ENCODE measurements at regions not wholly inside any gene's neighbourhood (a gene's known extent, or its start where the extent isn't known, plus 50 kb on each side); places are given as distances from the start of the nearest gene placed in this dataset.
"Not testable (repeated sequence)": the region's sequence is repeated elsewhere in the genome, so short reads cannot be mapped to it uniquely, and the experiment has no call there.

GRCh38 chr2:195451160-195451559 is 205.9 kb upstream of the SLC39A10 start:
- DNase-seq, result no peak

- DNase-seq, result no peak
Observed at GRCh38 chr2:195450552-195451113, 206.4 kb upstream of the SLC39A10 start.

- DNase-seq, result peak in 1 of 2 donors; percentile 7
Observed at GRCh38 chr2:195447323-195447975, 209.6 kb upstream of the SLC39A10 start.

DNA sequence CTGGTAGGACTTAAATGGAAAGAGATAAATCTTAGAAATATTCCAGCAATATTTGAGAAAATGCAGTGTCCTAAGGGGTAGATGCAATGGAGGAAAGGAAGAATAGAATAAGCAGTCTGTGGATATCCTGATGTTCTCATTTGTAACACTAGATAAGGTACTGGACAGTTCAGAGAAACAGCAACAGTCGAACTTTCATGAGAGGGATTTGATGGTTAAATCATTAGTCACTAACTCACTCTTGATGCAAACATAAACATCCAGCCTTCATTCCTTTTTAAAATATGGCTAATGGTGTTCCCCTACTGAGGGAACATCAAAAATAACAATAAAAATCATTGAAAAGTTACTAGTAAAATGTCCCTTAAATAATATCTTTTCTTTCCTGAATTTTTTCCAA is 211.4 kb upstream of the SLC39A10 start:
- no peak for DNase-seq

GRCh38 chr2:195443926-195444325 is 213.1 kb upstream of the SLC39A10 start:
- no peak for DNase-seq

DNA sequence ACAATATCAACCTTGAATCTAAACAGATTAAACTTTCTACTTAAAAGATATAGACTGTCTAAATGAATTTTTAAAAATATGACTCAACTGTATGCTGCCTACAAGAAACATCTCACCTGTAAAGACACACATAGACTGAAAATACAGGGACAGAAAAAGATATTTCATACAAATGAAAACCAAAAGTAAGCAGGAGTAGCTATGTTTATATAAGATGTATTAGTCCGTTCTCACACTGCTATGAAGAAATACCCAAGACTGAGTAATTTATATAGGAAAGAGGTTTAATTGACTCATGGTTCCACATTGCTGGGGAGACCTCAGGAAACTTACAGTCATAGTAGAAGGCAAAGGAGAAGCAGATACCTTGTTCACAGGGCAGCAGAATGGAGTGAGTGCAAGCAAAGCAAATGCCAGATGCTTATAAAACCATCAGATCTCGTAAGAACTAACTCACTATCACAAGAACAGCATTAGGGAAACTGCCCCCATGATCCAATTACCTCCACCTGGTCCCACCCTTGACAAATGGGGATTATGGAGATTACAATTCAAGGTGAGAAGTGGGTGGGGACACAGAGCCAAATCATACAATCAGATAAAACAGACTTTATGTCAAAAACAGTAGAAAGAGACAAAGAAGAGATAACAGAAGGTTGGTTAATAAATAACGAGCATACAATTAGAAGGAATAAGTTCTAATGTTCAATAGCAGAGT is 214.4 kb upstream of the SLC39A10 start:
- DNase-seq, result no peak

- DNase-seq, result no peak
Observed at GRCh38 chr2:195438692-195439091, 218.3 kb upstream of the SLC39A10 start.

- DNase-seq, result no peak
Observed at GRCh38 chr2:195437521-195437920, 219.5 kb upstream of the SLC39A10 start.

GRCh38 chr2:195434346-195434745 is 222.7 kb upstream of the SLC39A10 start:
- no peak for DNase-seq

DNA sequence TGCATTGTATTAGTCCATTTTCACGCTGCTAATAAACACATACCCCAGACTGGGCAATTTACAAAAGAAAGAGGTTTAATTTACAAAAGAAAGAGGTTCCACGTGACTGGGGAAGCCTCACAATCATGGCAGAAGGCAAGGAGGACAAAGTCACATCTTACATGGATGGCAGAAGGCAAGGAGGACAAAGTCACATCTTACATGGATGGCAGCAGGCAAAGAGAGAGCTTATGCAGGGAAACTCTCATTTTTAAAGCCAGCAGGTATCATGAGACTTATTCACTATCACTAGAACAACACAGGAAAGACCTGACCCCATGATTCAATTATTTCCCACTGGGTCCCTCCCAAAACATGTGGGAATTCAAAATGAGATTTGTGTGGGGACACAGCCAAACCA is 223.3 kb upstream of the SLC39A10 start:
- DNase-seq, result not testable (repeated sequence)

- no peak for DNase-seq
Observed at GRCh38 chr2:195428673-195429072, 228.4 kb upstream of the SLC39A10 start.

- no peak for DNase-seq
Observed at GRCh38 chr2:195425328-195425727, 231.7 kb upstream of the SLC39A10 start.

DNA sequence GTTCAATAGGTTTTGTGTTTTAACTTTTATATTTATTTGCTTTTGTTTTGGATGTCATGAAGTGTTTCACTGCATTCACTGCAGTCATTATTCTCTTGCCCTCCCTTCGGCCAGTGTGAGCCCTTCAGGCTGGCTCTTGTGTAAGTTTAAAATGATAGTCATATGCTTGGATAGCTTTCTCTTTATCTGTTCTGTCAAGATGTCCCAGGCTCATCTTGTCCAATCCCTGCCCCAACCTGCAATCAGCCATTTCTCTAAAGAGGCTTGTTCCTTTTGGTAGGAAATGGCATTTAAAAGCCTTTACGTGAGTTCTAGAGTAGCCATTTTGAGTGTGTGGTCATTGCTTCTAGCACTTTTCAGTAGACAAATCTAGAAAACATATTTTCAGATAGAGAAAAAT is 238.0 kb upstream of the SLC39A10 start:
- DNase-seq, result no peak

DNA sequence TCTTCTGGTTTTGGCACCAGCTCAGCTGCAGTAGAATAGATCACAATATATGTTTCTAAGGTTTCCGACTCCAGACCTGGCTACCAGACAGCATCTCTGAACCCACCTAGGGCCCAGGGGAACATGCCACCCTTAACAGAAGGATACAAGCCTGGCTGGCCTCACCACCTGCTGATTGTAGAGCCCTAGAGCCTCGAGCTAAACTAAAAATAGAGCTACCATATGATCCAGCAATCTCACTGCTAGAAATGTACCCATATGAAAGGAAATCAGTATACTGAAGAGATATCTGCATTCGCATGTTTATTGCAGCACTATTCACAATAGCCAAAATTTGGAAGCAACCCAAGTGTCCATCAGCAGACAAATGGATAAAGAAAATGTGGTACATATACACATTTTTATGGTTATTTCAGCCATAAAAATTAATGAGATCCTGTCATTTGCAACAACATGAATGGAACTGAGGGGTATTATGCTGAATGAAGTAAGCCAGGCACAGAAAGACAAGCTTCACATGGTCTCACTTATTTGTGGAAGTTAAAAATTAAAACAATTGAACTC is 242.4 kb upstream of the SLC39A10 start:
- no peak for DNase-seq

- no peak for DNase-seq
Observed at GRCh38 chr2:195413944-195414343, 243.1 kb upstream of the SLC39A10 start.

- DNase-seq, result no peak
Observed at GRCh38 chr2:195413422-195413821, 243.6 kb upstream of the SLC39A10 start.

GRCh38 chr2:195411219-195411687 is 245.8 kb upstream of the SLC39A10 start:
- no peak for DNase-seq

- no peak for DNase-seq
Observed at GRCh38 chr2:195410074-195410671, 246.9 kb upstream of the SLC39A10 start.

- DNase-seq, result no peak
Observed at GRCh38 chr2:195408811-195409210, 248.2 kb upstream of the SLC39A10 start.

DNA sequence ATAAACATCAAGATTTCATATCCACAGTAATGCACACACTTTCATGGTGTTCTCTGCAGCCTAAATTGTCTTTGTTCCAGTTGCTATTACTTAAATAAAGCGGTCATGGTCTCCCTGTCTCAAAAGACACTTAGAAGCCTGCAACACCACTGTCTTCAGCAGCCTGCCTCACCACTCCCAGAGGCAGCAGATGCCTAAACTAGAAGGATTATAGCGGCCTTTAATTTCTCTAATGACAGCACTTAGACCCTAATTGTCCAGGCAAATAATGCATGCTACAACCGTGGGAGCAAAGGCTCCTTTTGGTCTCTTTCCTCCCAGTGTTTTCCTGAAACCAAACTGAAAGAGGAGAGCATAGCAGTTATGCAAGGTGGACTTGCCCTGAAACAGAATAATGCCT is 248.8 kb upstream of the SLC39A10 start:
- DNase-seq, result no peak

GRCh38 chr2:195407783-195408182 is 249.2 kb upstream of the SLC39A10 start:
- no peak for DNase-seq

DNA sequence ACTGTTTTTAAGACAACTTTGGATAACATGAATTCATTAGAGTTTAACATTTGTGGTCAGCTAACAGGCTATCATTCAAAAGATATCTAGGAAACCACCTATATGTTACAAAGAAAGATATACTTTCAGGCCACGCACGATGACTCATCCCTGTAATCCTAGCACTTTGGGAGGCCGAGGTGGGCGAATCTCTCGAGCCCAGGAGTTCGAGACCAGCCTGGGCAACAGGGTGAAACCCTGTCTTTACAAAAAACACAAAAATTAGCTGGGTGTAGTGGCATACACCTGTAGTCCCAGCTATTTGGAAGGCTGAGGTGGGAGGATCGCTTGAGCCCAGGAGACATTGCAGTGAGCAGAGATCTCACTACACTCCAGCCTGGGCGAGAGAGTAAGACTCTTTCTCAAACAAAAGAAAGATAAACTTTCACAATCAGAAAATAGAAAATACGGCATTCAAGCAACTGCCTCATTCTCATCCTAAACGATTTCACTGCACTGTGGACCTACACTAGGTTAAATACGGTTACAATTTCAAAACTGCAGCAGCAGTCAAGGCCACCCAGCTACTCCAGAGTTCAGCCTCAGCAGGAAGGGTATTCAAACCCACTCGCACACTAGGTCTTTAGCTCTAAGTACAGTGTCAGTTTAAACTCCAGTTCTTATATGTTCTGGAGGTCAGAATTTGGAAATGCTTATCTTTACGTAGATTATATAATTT is 250.0 kb upstream of the SLC39A10 start:
- DNase-seq, result no peak

GRCh38 chr2:195404651-195405050 is 252.4 kb upstream of the SLC39A10 start:
- DNase-seq, result no peak
